Lower leg skin (tissue), 4 donors: ENCODE measurements at regions not wholly inside any gene's neighbourhood (a gene's known extent, or its start where the extent isn't known, plus 50 kb on each side); places are given as distances from the start of the nearest gene placed in this dataset.
"Not testable (repeated sequence)": the region's sequence is repeated elsewhere in the genome, so short reads cannot be mapped to it uniquely, and the experiment has no call there.

Experiments used
- DNase-seq, 2 donors: peaks; one replicate each; pipeline ENCODE4 v3.0.0-alpha.2; 2019; ENCODE audit warnings: low spot score in 2 of 2
- H3K4me3 ChIP-seq: fragments of 200-600 bp; sonication (generic); 2 replicates; pipeline ENCODE4 v1.5.1; 2017; ENCODE audit warnings: mild to moderate bottlenecking, low read depth; ENCODE audit not compliant: poor library complexity, severe bottlenecking
- CTCF ChIP-seq, 3 donors: fragments of 450-650 bp; IDR thresholded peaks; one replicate each; pipeline ENCODE4 v1.5.1; 2016; ENCODE audit warnings: antibody characterized with exemption in 3 of 3, mild to moderate bottlenecking in 3 of 3, moderate library complexity in 2 of 3
- POLR2A ChIP-seq, 2 donors: fragments of 450-650 bp; IDR thresholded peaks; one replicate each; pipeline ENCODE4 v1.6.1; 2016 to 2017; ENCODE audit warnings: antibody characterized with exemption in 2 of 2, mild to moderate bottlenecking in 1 of 2, moderate library complexity in 1 of 2
- WGBS, 2 donors: methylation state at CpG; one replicate each; pipeline ENCODE4 v1.1.5; 2018; 5-methylcytosine and 5-hydroxymethylcytosine counted together
- intact Hi-C: fragments of 100-400 bp; cut with DNase I; formaldehyde crosslinking; loops from one replicate; pipeline ENCODE4 v1.15.0; 2023; ENCODE audit warnings: low total_unique reads

- no peak for TF ChIP-seq CTCF (IDR thresholded peaks at IDR 0.05)
- TF ChIP-seq POLR2A (IDR thresholded peaks at IDR 0.05), result no peak
- DNase-seq, result no peak
- WGBS, 2 donors, result 62 to 72% methylated on average over 3 of the region's 3 CpGs
- intact Hi-C loops, result no loop called here
- H3K4me3 ChIP-seq, result no peak overlapping the region
Observed at GRCh38 chr3:160098926-160099626, 110.4 kb downstream of the IL12A start.

GRCh38 chr3:160099834-160100233 lies 111.2 kb downstream of the IL12A start:
- H3K4me3 ChIP-seq, result no peak overlapping the region
- 75 to 77% methylated on average over 5 of the region's 5 CpGs for WGBS, 2 donors
- intact Hi-C loops, result loop anchor here (5.0 kb wide), 1 partner anchor 1047 kb away; no protein-coding TSS in a partner anchor
- no peak for DNase-seq
- TF ChIP-seq POLR2A (IDR thresholded peaks at IDR 0.05), result no peak
- no peak for TF ChIP-seq CTCF (IDR thresholded peaks at IDR 0.05)

GRCh38 chr3:160100610-160101009 lies 112.0 kb downstream of the IL12A start:
- TF ChIP-seq CTCF (IDR thresholded peaks at IDR 0.05) (no peak), POLR2A (IDR thresholded peaks at IDR 0.05) (no peak)
- peak in 1 of 2 donors; percentile 39 for DNase-seq
- WGBS, 2 donors, result 96 to 97% methylated on average over 40 of the region's 40 CpGs
- H3K4me3 ChIP-seq, result no peak overlapping the region
- intact Hi-C loops, result loop anchor here (5.0 kb wide), 1 partner anchor 1047 kb away; no protein-coding TSS in a partner anchor

- WGBS, 2 donors, result 70 to 76% methylated on average over 7 of the region's 7 CpGs
Observed at GRCh38 chr3:160102001-160102400, 113.4 kb downstream of the IL12A start.

GRCh38 chr3:160103397-160103796 lies 114.8 kb downstream of the IL12A start:
- peak in 1 of 2 donors; percentile 14 for DNase-seq
- 89 to 90% methylated on average over 2 of the region's 2 CpGs for WGBS, 2 donors
- H3K4me3 ChIP-seq, result no peak overlapping the region
- intact Hi-C loops, result loop anchor here (5.0 kb wide), 1 partner anchor 1044 kb away; no protein-coding TSS in a partner anchor
- TF ChIP-seq CTCF (IDR thresholded peaks at IDR 0.05), result no peak
- no peak for TF ChIP-seq POLR2A (IDR thresholded peaks at IDR 0.05)

More at GRCh38 chr3:160102001-160102400, 113.4 kb downstream of the IL12A start:
- DNase-seq, result peak in 1 of 2 donors; percentile 36
- intact Hi-C loops, result loop anchor here (5.0 kb wide), 1 partner anchor 1045 kb away; no protein-coding TSS in a partner anchor
- not testable (repeated sequence) for H3K4me3 ChIP-seq

- no peak overlapping the region for H3K4me3 ChIP-seq
- TF ChIP-seq CTCF (IDR thresholded peaks at IDR 0.05) (no peak), POLR2A (IDR thresholded peaks at IDR 0.05) (no peak)
- intact Hi-C loops, result no loop called here
- DNase-seq, result no peak
- 75 to 89% methylated on average over 1 of the region's 1 CpG for WGBS, 2 donors
Observed at GRCh38 chr3:160105907-160106584, 117.4 kb downstream of the IL12A start.
